ENCODE measurements at regions not wholly inside any gene's neighbourhood (a gene's known extent, or its start where the extent isn't known, plus 50 kb on each side); places are given as distances from the start of the nearest gene placed in this dataset.

GRCh38 chr3:27589795-27590194, 105.6 kb upstream of the SLC4A7 start:
- Histone ChIP-seq H3K36me3 (ENCODE audit: control insufficient read depth in 4 of 4, insufficient read depth in 4 of 4, low read length in 4 of 4) (no peaks in the 10 kb centered on the region), H3K4me1 (ENCODE audit: control insufficient read depth in 5 of 5, insufficient read depth in 5 of 5, low read length in 5 of 5) (peaks cover 0 to 12% (median 7%) of the 10 kb centered on the region in 5 donors), H3K9me3 (ENCODE audit: control insufficient read depth in 4 of 4, insufficient read depth in 3 of 4, low read length in 3 of 4) (no peaks in the 10 kb centered on the region), H3K9ac (ENCODE audit: insufficient read depth in 1 of 2, low read length in 2 of 2) (no peak overlapping the region), H3K27ac (ENCODE audit: low read depth in 1 of 2, low read length in 1 of 2) (no peak overlapping the region), H3K4me3 (no peak overlapping the region), H3K27me3 (ENCODE audit: control insufficient read depth in 3 of 3, insufficient read depth in 3 of 3, low read length in 2 of 3) (no peaks in the 10 kb centered on the region)
- DNase-seq (no peak), ATAC-seq (ENCODE audit: insufficient read depth, low FRiP score) (no peak)
- 87 to 91% methylated on average over 1 of the region's 1 CpG for WGBS, 2 donors
- no peak for TF ChIP-seq CTCF (IDR thresholded peaks at IDR 0.05; ENCODE audit: control extremely low read depth, extremely low read depth)

- DNase-seq (no peak), ATAC-seq (ENCODE audit: insufficient read depth, low FRiP score) (no peak)
- TF ChIP-seq CTCF (IDR thresholded peaks at IDR 0.05; ENCODE audit: control extremely low read depth, extremely low read depth) = no peak
- Histone ChIP-seq H3K27ac (ENCODE audit: low read depth in 1 of 2, low read length in 1 of 2) (no peak overlapping the region), H3K27me3 (ENCODE audit: control insufficient read depth in 3 of 3, insufficient read depth in 3 of 3, low read length in 2 of 3) (no peaks in the 10 kb centered on the region), H3K36me3 (ENCODE audit: control insufficient read depth in 4 of 4, insufficient read depth in 4 of 4, low read length in 4 of 4) (no peaks in the 10 kb centered on the region), H3K9me3 (ENCODE audit: control insufficient read depth in 4 of 4, insufficient read depth in 3 of 4, low read length in 3 of 4) (no peaks in the 10 kb centered on the region), H3K4me1 (ENCODE audit: control insufficient read depth in 5 of 5, insufficient read depth in 5 of 5, low read length in 5 of 5) (peaks cover 0 to 5% (median 0%) of the 10 kb centered on the region in 5 donors), H3K9ac (ENCODE audit: insufficient read depth in 1 of 2, low read length in 2 of 2) (no peak overlapping the region), H3K4me3 (no peak overlapping the region)
- WGBS, 2 donors = 67 to 81% methylated on average over 3 of the region's 3 CpGs
Measured at GRCh38 chr3:27585429-27585828, 101.2 kb upstream of the SLC4A7 start.

GRCh38 chr3:27584874-27585273, 100.7 kb upstream of the SLC4A7 start:
- H3K4me3 ChIP-seq = no peak overlapping the region
- no peaks in the 10 kb centered on the region for H3K36me3 ChIP-seq (ENCODE audit: control insufficient read depth in 4 of 4, insufficient read depth in 4 of 4, low read length in 4 of 4)
- no peak overlapping the region for H3K27ac ChIP-seq (ENCODE audit: low read depth in 1 of 2, low read length in 1 of 2)
- peaks cover 0 to 2% (median 0%) of the 10 kb centered on the region in 5 donors for H3K4me1 ChIP-seq (ENCODE audit: control insufficient read depth in 5 of 5, insufficient read depth in 5 of 5, low read length in 5 of 5)
- no peak for DNase-seq
- no peaks in the 10 kb centered on the region for H3K9me3 ChIP-seq (ENCODE audit: control insufficient read depth in 4 of 4, insufficient read depth in 3 of 4, low read length in 3 of 4)
- WGBS, 2 donors = 48 to 64% methylated on average over 2 of the region's 2 CpGs
- no peaks in the 10 kb centered on the region for H3K27me3 ChIP-seq (ENCODE audit: control insufficient read depth in 3 of 3, insufficient read depth in 3 of 3, low read length in 2 of 3)
- no peak overlapping the region for H3K9ac ChIP-seq (ENCODE audit: insufficient read depth in 1 of 2, low read length in 2 of 2)
- TF ChIP-seq CTCF (IDR thresholded peaks at IDR 0.05; ENCODE audit: control extremely low read depth, extremely low read depth) = no peak
- no peak for ATAC-seq (ENCODE audit: insufficient read depth, low FRiP score)

- TF ChIP-seq CTCF (IDR thresholded peaks at IDR 0.05; ENCODE audit: control extremely low read depth, extremely low read depth) = no peak
- H3K9ac ChIP-seq (ENCODE audit: insufficient read depth in 1 of 2, low read length in 2 of 2) = no peak overlapping the region
- ATAC-seq (ENCODE audit: insufficient read depth, low FRiP score) = no peak
- no peak overlapping the region for H3K27ac ChIP-seq (ENCODE audit: low read depth in 1 of 2, low read length in 1 of 2)
- no peak for DNase-seq
- 70 to 80% methylated on average over 3 of the region's 3 CpGs for WGBS, 2 donors
- H3K27me3 ChIP-seq (ENCODE audit: control insufficient read depth in 3 of 3, insufficient read depth in 3 of 3, low read length in 2 of 3) = no peaks in the 10 kb centered on the region
- no peaks in the 10 kb centered on the region for H3K36me3 ChIP-seq (ENCODE audit: control insufficient read depth in 4 of 4, insufficient read depth in 4 of 4, low read length in 4 of 4)
- H3K4me1 ChIP-seq (ENCODE audit: control insufficient read depth in 5 of 5, insufficient read depth in 5 of 5, low read length in 5 of 5) = peaks cover 0 to 4% (median 0%) of the 10 kb centered on the region in 5 donors
- H3K4me3 ChIP-seq = no peak overlapping the region
- no peaks in the 10 kb centered on the region for H3K9me3 ChIP-seq (ENCODE audit: control insufficient read depth in 4 of 4, insufficient read depth in 3 of 4, low read length in 3 of 4)
Measured at GRCh38 chr3:27581852-27582251, 97.7 kb upstream of the SLC4A7 start.
